ENCODE measurements at regions not wholly inside any gene's neighbourhood (a gene's known extent, or its start where the extent isn't known, plus 50 kb on each side); places are given as distances from the start of the nearest gene placed in this dataset.

- TF ChIP-seq, protein P1, sequence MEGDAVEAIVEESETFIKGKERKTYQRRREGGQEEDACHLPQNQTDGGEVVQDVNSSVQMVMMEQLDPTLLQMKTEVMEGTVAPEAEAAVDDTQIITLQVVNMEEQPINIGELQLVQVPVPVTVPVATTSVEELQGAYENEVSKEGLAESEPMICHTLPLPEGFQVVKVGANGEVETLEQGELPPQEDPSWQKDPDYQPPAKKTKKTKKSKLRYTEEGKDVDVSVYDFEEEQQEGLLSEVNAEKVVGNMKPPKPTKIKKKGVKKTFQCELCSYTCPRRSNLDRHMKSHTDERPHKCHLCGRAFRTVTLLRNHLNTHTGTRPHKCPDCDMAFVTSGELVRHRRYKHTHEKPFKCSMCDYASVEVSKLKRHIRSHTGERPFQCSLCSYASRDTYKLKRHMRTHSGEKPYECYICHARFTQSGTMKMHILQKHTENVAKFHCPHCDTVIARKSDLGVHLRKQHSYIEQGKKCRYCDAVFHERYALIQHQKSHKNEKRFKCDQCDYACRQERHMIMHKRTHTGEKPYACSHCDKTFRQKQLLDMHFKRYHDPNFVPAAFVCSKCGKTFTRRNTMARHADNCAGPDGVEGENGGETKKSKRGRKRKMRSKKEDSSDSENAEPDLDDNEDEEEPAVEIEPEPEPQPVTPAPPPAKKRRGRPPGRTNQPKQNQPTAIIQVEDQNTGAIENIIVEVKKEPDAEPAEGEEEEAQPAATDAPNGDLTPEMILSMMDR (conservative IDR thresholded peaks at IDR 0.05; ENCODE audit: low read depth in 2 of 2), result no peak
- TF ChIP-seq JUNB (IDR thresholded peaks at IDR 0.05; ENCODE audit: unreplicated experiment) (no peak), EZH2phosphoT487 (IDR thresholded peaks at IDR 0.05; ENCODE audit: unreplicated experiment) (no peak)
These were observed 440.9 kb downstream of the PDCD6IP start for GRCh38 chr3:34239287-34239686.

Measured in GM23338 (cell line).